ENCODE measurements at regions not wholly inside any gene's neighbourhood (a gene's known extent, or its start where the extent isn't known, plus 50 kb on each side); places are given as distances from the start of the nearest gene placed in this dataset.

GRCh38 chr3:182603501-182603900 lies 189.8 kb upstream of the ATP11B start:
- no peak for TF ChIP-seq CTCF (IDR thresholded peaks at IDR 0.05; ENCODE audit: extremely low read depth in 1 of 2, insufficient read depth in 1 of 2, low read depth in 1 of 2, low read length in 2 of 2)
- no peak for TF ChIP-seq JUN (IDR thresholded peaks at IDR 0.05; ENCODE audit: borderline replicate concordance, insufficient read depth, insufficient read length, low read depth)
- TF ChIP-seq, protein P1, sequence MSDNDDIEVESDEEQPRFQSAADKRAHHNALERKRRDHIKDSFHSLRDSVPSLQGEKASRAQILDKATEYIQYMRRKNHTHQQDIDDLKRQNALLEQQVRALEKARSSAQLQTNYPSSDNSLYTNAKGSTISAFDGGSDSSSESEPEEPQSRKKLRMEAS (IDR thresholded peaks at IDR 0.05; ENCODE audit: insufficient read depth, insufficient read length), result no peak
- no peak for TF ChIP-seq EZH2 (IDR thresholded peaks at IDR 0.05; ENCODE audit: borderline replicate concordance, low read depth, low read length, severe bottlenecking)
